Ovary (tissue), 3 donors: ENCODE measurements at regions not wholly inside any gene's neighbourhood (a gene's known extent, or its start where the extent isn't known, plus 50 kb on each side); places are given as distances from the start of the nearest gene placed in this dataset.
"Not testable (repeated sequence)": the region's sequence is repeated elsewhere in the genome, so short reads cannot be mapped to it uniquely, and the experiment has no call there.

ENCODE experiments used
- POLR2A ChIP-seq: fragments of 450-650 bp; IDR thresholded peaks from one replicate; pipeline ENCODE4 v1.6.1; 2017; ENCODE audit warnings: antibody characterized with exemption, mild to moderate bottlenecking, moderate library complexity
- TF ChIP-seq, protein P1 (sequence below), 3 donors: fragments of 450-650 bp in 2 of 3; fragments of 200-600 bp in 1 of 3; IDR thresholded peaks; one replicate each; pipeline versions ENCODE4 v1.5.1 to v1.8.0; 2016 to 2022; ENCODE audit warnings: antibody characterized with exemption in 3 of 3, mild to moderate bottlenecking in 1 of 3
- donor health status: DM: no; HTN: no; CAD: no.

DNA sequence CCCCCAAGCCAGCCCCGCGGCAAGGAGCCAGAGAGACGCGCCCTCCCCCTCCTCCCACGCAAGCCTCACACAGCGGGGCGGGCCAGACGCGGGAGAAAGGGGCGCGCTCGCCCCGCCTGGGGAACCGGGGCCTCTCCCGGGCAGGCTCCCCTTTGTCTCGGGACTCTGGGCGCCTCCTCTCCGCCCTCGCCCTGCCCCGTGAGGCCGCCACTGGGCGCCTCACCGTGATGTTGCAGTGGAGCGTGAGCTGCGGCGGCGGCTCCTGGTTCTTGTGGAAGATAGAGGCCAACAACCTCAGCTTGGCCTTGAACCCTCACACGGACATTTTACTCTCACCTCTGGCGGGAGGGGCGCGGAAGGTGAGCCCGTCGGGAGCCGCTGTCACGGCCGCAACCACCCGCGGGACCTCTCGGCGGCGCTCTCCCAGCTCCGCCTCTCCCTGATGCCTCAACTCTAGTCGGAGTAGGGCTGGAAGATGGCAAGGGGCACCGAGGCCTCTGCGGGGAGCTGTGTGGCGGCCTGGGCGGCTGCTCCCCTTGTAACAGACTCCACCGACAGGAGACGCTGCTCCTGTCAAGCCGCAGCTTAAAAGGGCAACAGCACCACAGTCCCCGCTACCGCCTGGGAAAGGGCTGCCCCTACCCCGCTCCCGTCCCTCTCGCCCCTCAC, 179.2 kb upstream of the ZSCAN2 start:
- TF ChIP-seq, protein P1, sequence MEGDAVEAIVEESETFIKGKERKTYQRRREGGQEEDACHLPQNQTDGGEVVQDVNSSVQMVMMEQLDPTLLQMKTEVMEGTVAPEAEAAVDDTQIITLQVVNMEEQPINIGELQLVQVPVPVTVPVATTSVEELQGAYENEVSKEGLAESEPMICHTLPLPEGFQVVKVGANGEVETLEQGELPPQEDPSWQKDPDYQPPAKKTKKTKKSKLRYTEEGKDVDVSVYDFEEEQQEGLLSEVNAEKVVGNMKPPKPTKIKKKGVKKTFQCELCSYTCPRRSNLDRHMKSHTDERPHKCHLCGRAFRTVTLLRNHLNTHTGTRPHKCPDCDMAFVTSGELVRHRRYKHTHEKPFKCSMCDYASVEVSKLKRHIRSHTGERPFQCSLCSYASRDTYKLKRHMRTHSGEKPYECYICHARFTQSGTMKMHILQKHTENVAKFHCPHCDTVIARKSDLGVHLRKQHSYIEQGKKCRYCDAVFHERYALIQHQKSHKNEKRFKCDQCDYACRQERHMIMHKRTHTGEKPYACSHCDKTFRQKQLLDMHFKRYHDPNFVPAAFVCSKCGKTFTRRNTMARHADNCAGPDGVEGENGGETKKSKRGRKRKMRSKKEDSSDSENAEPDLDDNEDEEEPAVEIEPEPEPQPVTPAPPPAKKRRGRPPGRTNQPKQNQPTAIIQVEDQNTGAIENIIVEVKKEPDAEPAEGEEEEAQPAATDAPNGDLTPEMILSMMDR (IDR thresholded peaks at IDR 0.05), result not testable (repeated sequence)
- not testable (repeated sequence) for TF ChIP-seq POLR2A
